Endothelial cell of umbilical vein (primary cell): ENCODE measurements at regions not wholly inside any gene's neighbourhood (a gene's known extent, or its start where the extent isn't known, plus 50 kb on each side); places are given as distances from the start of the nearest gene placed in this dataset.

ENCODE experiments used
- EZH2 ChIP-seq: IDR thresholded peaks from 2 replicates; pipeline ENCODE4 v1.6.1; 2012; ENCODE audit warnings: borderline replicate concordance, low read depth, mild to moderate bottlenecking, moderate library complexity, low read length, inconsistent platforms; ENCODE audit not compliant: severe bottlenecking
- FOS ChIP-seq: IDR thresholded peaks from 2 replicates; pipeline ENCODE4 v1.6.1; 2011; ENCODE audit warnings: mild to moderate bottlenecking, low read length, moderate library complexity, borderline replicate concordance; ENCODE audit not compliant: insufficient read depth
- GATA2 ChIP-seq: IDR thresholded peaks from 2 replicates; pipeline ENCODE4 v1.7.0; 2011; ENCODE audit warnings: low read depth, mild to moderate bottlenecking, moderate library complexity, mixed read lengths, low read length; ENCODE audit not compliant: insufficient read length, insufficient read depth
- JUN ChIP-seq: IDR thresholded peaks from 2 replicates; pipeline ENCODE4 v1.6.1; 2011; ENCODE audit warnings: borderline replicate concordance, low read depth; ENCODE audit not compliant: insufficient read length, insufficient read depth
- MYC ChIP-seq: IDR thresholded peaks from one replicate; pipeline ENCODE4 v1.6.1; 2011; ENCODE audit warnings: mild to moderate bottlenecking, low read depth, low read length
- POLR2A ChIP-seq: IDR thresholded peaks from 2 replicates; pipeline ENCODE4 v1.6.1; 2012; ENCODE audit warnings: low read depth, mild to moderate bottlenecking, control low read depth, low read length
- POLR2AphosphoS5 ChIP-seq: IDR thresholded peaks from 2 replicates; pipeline ENCODE4 v1.6.1; 2012; ENCODE audit warnings: low read depth, mild to moderate bottlenecking, control low read depth, low read length, moderate library complexity; ENCODE audit not compliant: insufficient read depth
- TF ChIP-seq, protein P1 (sequence below), 2 donors: IDR thresholded peaks; 1 replicate in 1 of 2; 2 replicates in 1 of 2; pipeline ENCODE4 v1.5.1; 2011; ENCODE audit warnings: low read length in 2 of 2, mild to moderate bottlenecking in 2 of 2, moderate library complexity in 2 of 2, control low read depth in 1 of 2, inconsistent platforms in 1 of 2, low read depth in 1 of 2; ENCODE audit not compliant: insufficient read depth in 1 of 2; ENCODE audit errors: extremely low read depth in 1 of 2
- TF ChIP-seq, protein P2 (sequence below): IDR thresholded peaks from 2 replicates; pipeline ENCODE4 v1.6.1; 2011; ENCODE audit not compliant: insufficient read depth, insufficient read length

DNA sequence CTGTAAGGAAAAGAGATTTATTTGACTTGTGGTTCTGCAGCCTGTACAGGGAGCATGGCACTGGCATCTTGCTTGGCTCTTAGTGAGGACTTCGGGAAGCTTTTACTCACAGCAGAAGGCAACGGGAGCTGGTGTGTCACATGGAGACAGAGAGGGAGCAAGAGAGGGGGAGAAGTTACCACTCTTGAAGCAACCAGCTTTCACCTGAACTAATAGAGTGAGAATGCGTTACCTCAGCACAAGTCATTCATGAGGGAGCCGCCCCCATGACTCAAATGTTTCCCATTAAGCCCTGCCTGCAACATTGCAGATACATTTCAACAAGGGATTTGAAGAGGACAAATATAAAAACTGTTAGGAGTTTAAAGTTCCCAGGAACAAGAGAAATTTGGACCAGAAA, 190.0 kb downstream of the CYRIA start:
- TF ChIP-seq, protein P1, sequence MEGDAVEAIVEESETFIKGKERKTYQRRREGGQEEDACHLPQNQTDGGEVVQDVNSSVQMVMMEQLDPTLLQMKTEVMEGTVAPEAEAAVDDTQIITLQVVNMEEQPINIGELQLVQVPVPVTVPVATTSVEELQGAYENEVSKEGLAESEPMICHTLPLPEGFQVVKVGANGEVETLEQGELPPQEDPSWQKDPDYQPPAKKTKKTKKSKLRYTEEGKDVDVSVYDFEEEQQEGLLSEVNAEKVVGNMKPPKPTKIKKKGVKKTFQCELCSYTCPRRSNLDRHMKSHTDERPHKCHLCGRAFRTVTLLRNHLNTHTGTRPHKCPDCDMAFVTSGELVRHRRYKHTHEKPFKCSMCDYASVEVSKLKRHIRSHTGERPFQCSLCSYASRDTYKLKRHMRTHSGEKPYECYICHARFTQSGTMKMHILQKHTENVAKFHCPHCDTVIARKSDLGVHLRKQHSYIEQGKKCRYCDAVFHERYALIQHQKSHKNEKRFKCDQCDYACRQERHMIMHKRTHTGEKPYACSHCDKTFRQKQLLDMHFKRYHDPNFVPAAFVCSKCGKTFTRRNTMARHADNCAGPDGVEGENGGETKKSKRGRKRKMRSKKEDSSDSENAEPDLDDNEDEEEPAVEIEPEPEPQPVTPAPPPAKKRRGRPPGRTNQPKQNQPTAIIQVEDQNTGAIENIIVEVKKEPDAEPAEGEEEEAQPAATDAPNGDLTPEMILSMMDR (IDR thresholded peaks at IDR 0.05; ENCODE audit: extremely low read depth in 1 of 2, insufficient read depth in 1 of 2, low read depth in 1 of 2, low read length in 2 of 2) = no peak
- TF ChIP-seq MYC (no peak), POLR2AphosphoS5 (no peak), EZH2 (no peak), POLR2A (no peak), GATA2 (no peak), FOS (no peak), JUN (no peak)
- TF ChIP-seq, protein P2, sequence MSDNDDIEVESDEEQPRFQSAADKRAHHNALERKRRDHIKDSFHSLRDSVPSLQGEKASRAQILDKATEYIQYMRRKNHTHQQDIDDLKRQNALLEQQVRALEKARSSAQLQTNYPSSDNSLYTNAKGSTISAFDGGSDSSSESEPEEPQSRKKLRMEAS = no peak
